Stimulated activated CD8-positive, alpha-beta memory T cell treated with anti-CD3 and anti-CD28 coated beads, Interleukin-7, amount 100 ng/mL, for 4 hours (primary cell): ENCODE measurements at regions not wholly inside any gene's neighbourhood (a gene's known extent, or its start where the extent isn't known, plus 50 kb on each side); places are given as distances from the start of the nearest gene placed in this dataset.
"Not testable (repeated sequence)": the region's sequence is repeated elsewhere in the genome, so short reads cannot be mapped to it uniquely, and the experiment has no call there.

Experiments used
- DNase-seq, 2 donors: peaks; one replicate each; pipeline ENCODE4 v3.0.0-alpha.2; 2020; ENCODE audit warnings: low read depth in 2 of 2

GRCh38 chr1:30569384-30569783, 154.0 kb downstream of the MATN1 start:
- no peak for DNase-seq

- DNase-seq: no peak
Observed at GRCh38 chr1:30562559-30562958, 160.8 kb downstream of the MATN1 start.

GRCh38 chr1:30551603-30552002, 171.8 kb downstream of the MATN1 start:
- no peak for DNase-seq

GRCh38 chr1:30550365-30551220, 172.8 kb downstream of the MATN1 start:
- no peak for DNase-seq

GRCh38 chr1:30549872-30550271, 173.5 kb downstream of the MATN1 start:
- not testable (repeated sequence) for DNase-seq

GRCh38 chr1:30548294-30548693, 175.1 kb downstream of the MATN1 start:
- no peak for DNase-seq

- not testable (repeated sequence) for DNase-seq
Observed at GRCh38 chr1:30547326-30547725, 176.1 kb downstream of the MATN1 start.

- DNase-seq: no peak
Observed at GRCh38 chr1:30545365-30545764, 178.0 kb downstream of the MATN1 start.

- DNase-seq: no peak
Observed at GRCh38 chr1:30541721-30542485, 181.5 kb downstream of the MATN1 start.

- DNase-seq: no peak
Observed at GRCh38 chr1:30540611-30541192, 182.7 kb downstream of the MATN1 start.

- DNase-seq: no peak
Observed at GRCh38 chr1:30539884-30540283, 183.5 kb downstream of the MATN1 start.

GRCh38 chr1:30538993-30539867, 184.2 kb downstream of the MATN1 start:
- no peak for DNase-seq

GRCh38 chr1:30538226-30538992, 185.0 kb downstream of the MATN1 start:
- no peak for DNase-seq

- DNase-seq: no peak
Observed at GRCh38 chr1:30537279-30537678, 186.1 kb downstream of the MATN1 start.

- DNase-seq: no peak
Observed at GRCh38 chr1:30536530-30536929, 186.9 kb downstream of the MATN1 start.

- DNase-seq: no peak
Observed at GRCh38 chr1:30535595-30536325, 187.6 kb downstream of the MATN1 start.

GRCh38 chr1:30534551-30534940, 188.8 kb downstream of the MATN1 start:
- no peak for DNase-seq

- no peak for DNase-seq
Observed at GRCh38 chr1:30533796-30534550, 189.4 kb downstream of the MATN1 start.

- no peak for DNase-seq
Observed at GRCh38 chr1:30533141-30533540, 190.2 kb downstream of the MATN1 start.
